Activated naive CD4-positive, alpha-beta T cell treated with anti-CD3 and anti-CD28 coated beads, Interleukin-2, amount 50 U/mL, for 24 hours (primary cell): ENCODE measurements at regions not wholly inside any gene's neighbourhood (a gene's known extent, or its start where the extent isn't known, plus 50 kb on each side); places are given as distances from the start of the nearest gene placed in this dataset.

Experiments used
- H3K27ac Mint-ChIP-seq: one replicate; pipeline ENCODE4 v1.8.0; 2021; ENCODE audit warnings: mild to moderate bottlenecking, mixed read lengths
- H3K27me3 Mint-ChIP-seq: one replicate; pipeline ENCODE4 v1.8.0; 2021; ENCODE audit warnings: mixed read lengths
- H3K36me3 Mint-ChIP-seq: one replicate; pipeline ENCODE4 v1.8.0; 2021; ENCODE audit warnings: mixed read lengths
- H3K4me1 Mint-ChIP-seq: one replicate; pipeline ENCODE4 v1.8.0; 2021; ENCODE audit warnings: mixed read lengths
- H3K4me3 Mint-ChIP-seq: one replicate; pipeline ENCODE4 v1.8.0; 2021; ENCODE audit warnings: mild to moderate bottlenecking, mixed read lengths
- H3K9me3 Mint-ChIP-seq: one replicate; pipeline ENCODE4 v1.8.0; 2021; ENCODE audit warnings: mixed read lengths

DNA sequence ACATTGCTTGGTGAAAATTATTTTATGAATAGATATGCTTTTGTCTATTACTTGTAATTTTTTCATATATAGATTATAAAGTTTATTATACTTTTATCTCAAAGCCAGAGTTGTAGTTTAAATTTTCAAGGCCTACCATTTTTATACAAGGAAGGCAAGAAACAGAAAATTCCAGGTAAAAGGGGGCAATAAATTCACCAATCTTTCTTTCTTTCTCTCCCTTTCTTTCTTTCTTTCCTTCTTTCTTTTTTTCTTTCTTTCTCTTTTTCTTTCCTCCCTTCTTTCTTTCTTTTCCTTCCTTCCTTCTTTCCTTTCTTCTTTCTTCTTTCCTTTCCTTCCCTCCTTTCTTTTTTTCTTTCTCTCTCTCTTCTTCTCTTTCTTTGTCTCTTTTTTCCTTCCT, 529.4 kb downstream of the PCDH17 start:
- H3K27ac Mint-ChIP-seq: no peak overlapping the region
- no peaks in the 10 kb centered on the region for H3K4me1 Mint-ChIP-seq
- no peaks in the 10 kb centered on the region for H3K27me3 Mint-ChIP-seq
- no peaks in the 10 kb centered on the region for H3K36me3 Mint-ChIP-seq
- H3K4me3 Mint-ChIP-seq: no peak overlapping the region
- peaks cover 5% of the 10 kb centered on the region for H3K9me3 Mint-ChIP-seq

DNA sequence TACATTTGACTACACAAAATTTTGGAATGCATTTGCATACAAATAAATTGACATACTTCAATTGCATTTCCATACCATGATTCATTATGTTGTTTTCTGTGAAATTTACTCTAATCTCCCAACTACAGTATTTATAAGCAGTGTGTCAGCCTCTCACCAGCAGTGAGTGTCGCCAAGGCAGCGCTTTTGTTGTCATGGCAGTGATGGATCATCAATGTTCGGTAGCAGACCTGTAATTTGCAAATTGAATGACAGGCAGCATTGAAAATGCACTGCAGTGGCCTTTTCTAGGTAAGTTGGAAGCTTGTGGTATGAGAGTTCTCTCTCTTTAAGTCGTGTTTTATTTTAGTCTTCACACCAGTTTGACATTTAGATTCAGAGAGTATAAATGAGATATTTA, 534.1 kb downstream of the PCDH17 start:
- no peaks in the 10 kb centered on the region for H3K27me3 Mint-ChIP-seq
- peaks cover 9% of the 10 kb centered on the region for H3K9me3 Mint-ChIP-seq
- no peak overlapping the region for H3K4me3 Mint-ChIP-seq
- H3K36me3 Mint-ChIP-seq: no peaks in the 10 kb centered on the region
- H3K4me1 Mint-ChIP-seq: no peaks in the 10 kb centered on the region
- no peak overlapping the region for H3K27ac Mint-ChIP-seq

DNA sequence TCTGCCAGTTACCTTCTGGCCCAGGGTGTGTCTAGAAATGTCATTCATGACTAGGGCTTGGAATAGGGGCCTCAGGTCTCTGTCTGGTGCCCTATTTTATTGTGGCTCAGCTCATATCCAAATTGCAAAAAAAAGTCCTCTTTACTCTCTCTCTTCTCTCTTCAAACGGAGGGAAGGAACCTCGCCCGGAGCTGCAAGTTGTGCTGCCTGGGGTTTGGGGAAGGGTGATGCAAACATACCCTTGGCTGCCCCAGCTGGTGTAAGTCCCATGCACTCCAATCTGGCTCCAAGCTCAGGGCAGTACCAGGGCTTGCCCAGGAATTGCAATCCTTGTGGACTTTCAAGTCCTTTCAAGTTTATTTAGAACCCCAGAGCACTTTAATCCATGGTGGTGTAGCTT, 549.6 kb downstream of the PCDH17 start:
- H3K4me1 Mint-ChIP-seq: no peaks in the 10 kb centered on the region
- peaks cover 37% of the 10 kb centered on the region for H3K9me3 Mint-ChIP-seq
- no peak overlapping the region for H3K4me3 Mint-ChIP-seq
- H3K27ac Mint-ChIP-seq: no peak overlapping the region
- no peaks in the 10 kb centered on the region for H3K36me3 Mint-ChIP-seq
- no peaks in the 10 kb centered on the region for H3K27me3 Mint-ChIP-seq

DNA sequence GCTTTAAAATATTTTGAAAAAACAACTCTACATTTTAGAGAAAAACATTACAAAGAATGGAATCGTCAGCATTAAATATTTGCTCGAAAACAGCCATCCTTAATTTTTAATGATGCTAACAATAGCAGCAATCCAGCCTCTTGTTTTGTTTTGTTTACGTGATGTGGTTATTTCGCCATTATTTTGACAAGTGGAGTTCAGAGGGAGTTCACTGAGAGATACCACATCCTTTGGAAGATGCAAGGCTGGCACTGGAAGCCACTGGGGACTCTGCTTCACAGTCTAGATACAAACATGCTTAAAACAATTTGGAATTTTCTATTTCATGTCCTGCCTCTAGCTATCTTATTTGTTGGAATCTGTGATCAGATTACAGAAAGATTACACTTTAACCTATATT, 556.3 kb downstream of the PCDH17 start:
- Mint-ChIP-seq H3K4me3 (no peak overlapping the region), H3K9me3 (peaks cover 19% of the 10 kb centered on the region), H3K36me3 (no peaks in the 10 kb centered on the region), H3K27me3 (no peaks in the 10 kb centered on the region), H3K27ac (no peak overlapping the region), H3K4me1 (no peaks in the 10 kb centered on the region)

DNA sequence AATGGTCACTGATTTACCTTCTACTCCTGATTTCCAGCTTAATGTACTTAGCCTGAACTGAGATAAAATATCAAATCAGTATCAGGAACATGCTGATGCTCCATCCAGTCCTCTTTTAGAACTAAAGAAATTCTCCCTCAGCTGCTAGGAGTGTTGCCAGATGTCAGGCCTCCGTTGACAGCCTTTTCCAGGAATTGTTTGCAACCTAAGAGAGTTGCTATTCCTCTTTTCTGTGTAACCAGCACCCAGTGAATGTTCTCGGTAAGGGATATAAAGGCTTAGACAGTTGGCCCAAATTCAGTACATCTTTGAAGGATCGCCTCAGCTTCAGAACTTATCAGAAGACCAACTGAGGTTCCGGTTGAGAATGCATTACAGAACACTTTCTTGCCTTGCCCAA, 559.0 kb downstream of the PCDH17 start:
- Mint-ChIP-seq H3K4me3 (no peak overlapping the region), H3K27ac (no peak overlapping the region), H3K4me1 (no peaks in the 10 kb centered on the region), H3K36me3 (no peaks in the 10 kb centered on the region), H3K9me3 (peaks cover 10% of the 10 kb centered on the region), H3K27me3 (no peaks in the 10 kb centered on the region)

DNA sequence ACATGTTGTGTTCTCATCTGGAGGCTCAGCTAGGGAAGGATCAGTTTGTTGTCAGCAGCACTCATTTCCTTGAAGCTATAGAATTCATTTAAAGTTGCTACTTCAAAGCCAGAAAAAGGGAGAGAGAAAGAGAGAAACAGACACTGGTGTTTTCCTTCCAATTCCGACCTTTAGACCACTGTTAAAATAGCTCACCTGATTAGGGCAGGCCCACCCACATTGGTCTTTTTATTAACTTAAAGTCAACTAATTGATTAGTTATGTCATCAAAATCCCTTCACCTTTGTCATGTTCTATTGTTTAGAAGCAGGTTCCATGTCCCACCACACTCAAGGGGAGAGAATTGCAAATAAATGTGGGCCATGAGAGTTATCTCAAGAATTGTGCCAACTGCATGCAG, 560.2 kb downstream of the PCDH17 start:
- Mint-ChIP-seq H3K4me1 (no peaks in the 10 kb centered on the region), H3K27me3 (no peaks in the 10 kb centered on the region), H3K9me3 (peaks cover 2% of the 10 kb centered on the region), H3K27ac (no peak overlapping the region), H3K4me3 (no peak overlapping the region), H3K36me3 (no peaks in the 10 kb centered on the region)

DNA sequence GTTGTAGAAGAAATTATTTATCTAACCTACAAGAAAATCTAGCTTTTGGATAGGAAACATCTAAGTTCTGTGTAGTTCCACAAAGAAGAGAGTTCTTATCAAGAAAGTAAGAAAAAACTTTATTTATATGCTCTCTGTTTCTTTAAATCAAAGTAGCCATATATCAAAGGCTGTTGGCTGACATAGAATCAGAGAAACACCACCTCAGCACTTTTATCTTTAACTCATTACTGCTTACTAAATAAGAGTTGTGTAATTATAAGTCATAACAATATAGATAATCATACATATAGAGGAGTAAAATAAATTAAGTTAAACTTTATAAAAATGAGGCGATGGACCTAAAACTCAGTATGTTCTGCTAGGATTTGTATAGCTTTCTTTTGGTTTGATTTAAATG, 570.6 kb downstream of the PCDH17 start:
- Mint-ChIP-seq H3K4me1 (no peaks in the 10 kb centered on the region), H3K4me3 (no peak overlapping the region), H3K36me3 (no peaks in the 10 kb centered on the region), H3K27ac (no peak overlapping the region), H3K9me3 (peaks cover 12% of the 10 kb centered on the region), H3K27me3 (no peaks in the 10 kb centered on the region)

DNA sequence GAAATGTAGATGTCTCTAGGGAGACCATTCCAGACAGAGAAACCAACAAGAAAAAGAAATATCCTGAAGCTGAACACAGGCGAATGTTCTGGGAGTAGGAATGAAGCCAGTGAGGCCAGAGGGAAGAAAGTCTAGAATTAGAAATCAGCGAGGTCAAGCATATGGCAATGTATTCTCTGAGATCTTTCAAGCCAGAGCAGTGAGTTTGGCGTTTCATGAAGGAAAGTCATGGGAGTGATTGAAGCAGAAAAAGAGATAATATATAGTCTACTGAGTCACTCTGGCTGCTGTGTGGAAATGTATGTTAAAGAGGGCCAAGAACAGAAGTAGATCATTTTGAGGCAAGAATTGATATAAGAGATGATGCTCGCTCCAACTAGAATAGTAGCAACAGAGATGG, 576.0 kb downstream of the PCDH17 start:
- Mint-ChIP-seq H3K4me1 (no peaks in the 10 kb centered on the region), H3K27me3 (no peaks in the 10 kb centered on the region), H3K9me3 (peaks cover 12% of the 10 kb centered on the region), H3K27ac (no peak overlapping the region), H3K4me3 (no peak overlapping the region), H3K36me3 (no peaks in the 10 kb centered on the region)

DNA sequence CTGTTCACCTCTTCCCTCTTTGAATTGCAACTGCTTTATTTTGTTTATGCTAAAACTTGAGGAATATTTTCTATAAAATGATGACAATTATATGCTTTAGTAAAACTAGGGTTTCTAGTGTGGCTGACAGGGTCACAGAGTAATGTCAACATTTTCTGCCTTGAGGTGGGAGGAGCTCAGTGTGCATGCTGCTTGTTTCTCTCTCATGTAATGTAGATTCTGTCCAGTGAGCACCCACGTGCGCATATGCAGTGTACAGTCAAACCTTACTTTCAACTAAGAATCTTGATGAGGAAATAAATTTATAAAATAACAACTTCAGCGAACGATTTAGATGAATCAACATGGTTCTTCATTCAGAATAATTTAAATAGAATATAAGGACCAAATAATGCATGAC, 603.9 kb downstream of the PCDH17 start:
- Mint-ChIP-seq H3K27ac (no peak overlapping the region), H3K9me3 (no peaks in the 10 kb centered on the region), H3K4me1 (no peaks in the 10 kb centered on the region), H3K36me3 (no peaks in the 10 kb centered on the region), H3K4me3 (no peak overlapping the region), H3K27me3 (no peaks in the 10 kb centered on the region)

DNA sequence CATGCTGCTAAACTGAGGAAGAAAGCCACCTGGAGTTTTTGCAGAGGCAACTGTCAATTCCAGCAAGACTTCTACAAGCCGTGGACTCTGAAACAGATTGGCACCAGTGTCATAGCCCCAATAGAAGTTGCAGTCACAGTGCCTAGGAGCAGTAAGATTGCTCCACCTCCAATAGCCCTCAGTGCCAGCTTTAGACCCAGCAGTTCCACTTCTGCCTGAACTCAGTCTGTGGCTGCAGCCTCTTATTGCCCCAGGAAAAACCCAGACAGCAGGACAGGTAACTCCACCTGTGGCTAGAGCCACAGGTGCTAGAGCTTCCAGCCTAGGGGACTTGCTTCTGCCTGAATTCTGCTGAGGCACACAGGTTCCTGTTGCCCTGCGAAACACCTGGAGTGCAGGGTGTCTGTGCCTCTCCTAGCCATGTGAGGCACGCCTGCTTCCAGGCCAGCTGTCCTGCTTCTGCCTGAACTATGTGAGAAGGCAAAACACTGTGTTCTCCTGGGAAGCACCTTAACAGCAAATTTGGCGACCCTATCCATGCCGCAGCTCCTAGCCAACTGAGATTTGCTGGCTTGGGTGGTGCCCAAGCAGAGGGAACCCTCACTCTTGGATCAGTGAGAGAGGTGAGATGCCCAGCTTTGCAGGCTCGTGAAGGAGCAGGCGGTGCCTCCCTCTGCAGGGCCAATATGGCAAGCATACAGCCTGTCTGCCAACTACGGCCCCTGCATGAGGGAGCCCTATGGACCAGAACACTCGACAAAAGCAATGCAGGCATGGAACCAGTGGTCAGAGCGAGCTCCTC, 607.6 kb downstream of the PCDH17 start:
- Mint-ChIP-seq H3K27ac (no peak overlapping the region), H3K4me3 (no peak overlapping the region), H3K27me3 (no peaks in the 10 kb centered on the region), H3K4me1 (no peaks in the 10 kb centered on the region), H3K36me3 (no peaks in the 10 kb centered on the region), H3K9me3 (no peaks in the 10 kb centered on the region)

DNA sequence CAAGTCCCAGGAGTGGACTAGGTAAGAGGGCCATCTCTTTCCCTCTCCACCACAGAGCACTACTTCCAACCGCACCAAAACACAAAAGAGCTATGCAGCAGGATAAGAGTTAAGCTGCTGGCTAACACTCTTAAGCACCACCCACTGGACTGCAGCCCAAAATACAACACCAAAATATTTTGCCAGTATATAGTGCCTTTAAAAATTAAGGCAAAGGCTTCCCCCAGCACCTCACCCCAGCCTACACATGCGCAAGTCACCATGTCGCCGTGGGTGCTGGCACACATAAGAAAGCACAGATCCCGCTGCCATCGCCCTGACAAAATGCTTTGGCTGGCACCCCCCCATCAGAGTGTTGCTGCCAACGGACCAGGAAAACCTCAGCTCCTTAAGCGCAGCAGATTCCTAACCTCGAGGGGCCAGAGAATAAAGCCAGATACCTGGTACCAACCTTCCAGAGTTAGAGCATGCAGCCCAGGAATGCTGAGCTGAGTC, 608.3 kb downstream of the PCDH17 start:
- Mint-ChIP-seq H3K9me3 (no peaks in the 10 kb centered on the region), H3K27ac (no peak overlapping the region), H3K27me3 (no peaks in the 10 kb centered on the region)

DNA sequence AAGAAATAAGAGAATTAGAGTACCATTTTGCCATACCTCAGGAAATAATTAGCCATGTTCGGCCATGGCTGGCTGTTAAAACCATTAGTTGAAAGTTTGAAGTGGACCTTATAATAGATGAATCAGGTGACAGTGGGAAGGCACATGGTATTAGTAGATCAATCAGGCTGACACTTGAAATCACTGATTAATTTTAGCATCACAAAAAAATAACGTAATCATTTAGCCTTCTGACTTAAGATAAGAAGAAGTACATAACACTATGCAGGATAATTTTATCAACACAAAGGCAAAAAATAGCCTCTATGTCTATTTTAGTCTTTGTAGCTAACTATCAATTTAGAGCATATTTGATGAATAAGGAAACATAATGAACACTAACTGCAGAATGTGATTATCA, 615.5 kb downstream of the PCDH17 start:
- Mint-ChIP-seq H3K4me1 (no peaks in the 10 kb centered on the region), H3K36me3 (no peaks in the 10 kb centered on the region), H3K4me3 (no peak overlapping the region), H3K9me3 (peaks cover 4% of the 10 kb centered on the region), H3K27ac (no peak overlapping the region), H3K27me3 (no peaks in the 10 kb centered on the region)

More for the DNA sequence above, 608.3 kb downstream of the PCDH17 start:
- no peaks in the 10 kb centered on the region for H3K4me1 Mint-ChIP-seq
- no peaks in the 10 kb centered on the region for H3K36me3 Mint-ChIP-seq
- H3K4me3 Mint-ChIP-seq: no peak overlapping the region

DNA sequence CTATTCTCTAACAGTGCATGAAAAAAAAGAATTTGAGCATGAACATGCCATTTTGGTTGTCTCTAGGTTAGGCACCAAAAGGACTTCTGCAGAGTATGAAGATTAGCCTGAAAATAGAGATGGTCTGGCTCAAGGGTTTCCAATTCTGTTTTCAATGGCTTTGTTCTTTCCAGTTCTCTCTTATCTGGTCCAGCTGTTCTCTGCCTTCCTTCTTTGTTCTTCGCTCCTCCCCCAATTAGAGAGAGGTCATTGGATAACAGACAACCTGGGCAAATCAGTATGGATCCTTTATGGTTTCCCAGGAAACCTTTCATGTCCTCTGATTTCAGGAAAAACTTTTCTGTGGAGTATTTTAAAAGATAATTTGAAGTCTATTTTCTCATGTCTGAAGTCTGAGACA, 623.4 kb downstream of the PCDH17 start:
- peaks cover 11% of the 10 kb centered on the region for H3K9me3 Mint-ChIP-seq
- no peaks in the 10 kb centered on the region for H3K4me1 Mint-ChIP-seq
- no peak overlapping the region for H3K27ac Mint-ChIP-seq
- no peak overlapping the region for H3K4me3 Mint-ChIP-seq
- H3K36me3 Mint-ChIP-seq: no peaks in the 10 kb centered on the region
- H3K27me3 Mint-ChIP-seq: no peaks in the 10 kb centered on the region

DNA sequence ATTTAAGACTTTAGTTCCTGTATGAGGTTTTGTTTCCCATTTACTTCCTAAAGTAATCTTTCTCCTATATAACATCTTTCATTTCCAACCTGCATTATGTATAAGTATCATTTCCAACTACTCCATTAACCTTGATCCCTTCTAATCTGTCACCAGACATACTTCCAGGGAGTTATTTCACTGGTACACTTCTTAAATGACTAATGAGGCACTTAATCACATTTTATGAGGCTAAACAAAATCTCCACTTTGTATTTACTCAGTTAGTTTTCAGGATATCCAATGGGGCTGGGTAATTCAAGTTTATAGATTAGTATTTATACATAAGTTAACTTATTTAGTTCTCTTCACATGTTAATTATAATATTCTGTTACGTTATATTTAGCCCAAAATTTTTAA, 634.7 kb downstream of the PCDH17 start:
- no peak overlapping the region for H3K27ac Mint-ChIP-seq
- H3K9me3 Mint-ChIP-seq: peaks cover 6% of the 10 kb centered on the region
- no peaks in the 10 kb centered on the region for H3K27me3 Mint-ChIP-seq
- H3K36me3 Mint-ChIP-seq: no peaks in the 10 kb centered on the region
- no peaks in the 10 kb centered on the region for H3K4me1 Mint-ChIP-seq
- H3K4me3 Mint-ChIP-seq: no peak overlapping the region

DNA sequence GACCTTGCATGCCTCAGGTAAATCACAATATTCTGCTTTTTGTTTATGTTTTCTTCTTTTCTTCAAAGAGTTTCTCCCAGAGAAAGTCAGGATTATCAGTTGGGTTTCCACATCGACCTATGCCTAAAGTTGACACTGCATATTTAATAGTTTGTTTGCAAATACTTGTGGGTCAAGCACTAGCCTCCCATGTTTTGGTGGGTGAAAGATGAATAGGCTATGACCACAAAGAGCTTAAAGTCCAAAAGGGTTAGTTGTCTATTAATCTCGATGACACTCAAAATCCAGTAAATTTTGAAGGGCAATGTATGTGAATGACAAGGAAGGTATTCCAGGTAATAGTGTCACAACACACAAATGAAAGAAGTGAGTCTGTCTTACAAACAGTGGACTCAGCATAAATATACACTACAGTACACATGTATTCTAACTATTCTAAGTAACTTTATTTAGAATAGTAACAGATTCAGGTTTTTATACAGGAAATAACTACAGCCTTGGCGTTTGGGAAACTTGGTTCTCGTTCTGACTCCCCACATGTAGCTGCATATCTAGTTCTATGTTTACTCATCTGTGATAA, 667.1 kb downstream of the PCDH17 start:
- H3K9me3 Mint-ChIP-seq: peaks cover 4% of the 10 kb centered on the region
- H3K27ac Mint-ChIP-seq: no peak overlapping the region
- H3K36me3 Mint-ChIP-seq: no peaks in the 10 kb centered on the region
- H3K27me3 Mint-ChIP-seq: no peaks in the 10 kb centered on the region
- H3K4me1 Mint-ChIP-seq: no peaks in the 10 kb centered on the region
- no peak overlapping the region for H3K4me3 Mint-ChIP-seq

DNA sequence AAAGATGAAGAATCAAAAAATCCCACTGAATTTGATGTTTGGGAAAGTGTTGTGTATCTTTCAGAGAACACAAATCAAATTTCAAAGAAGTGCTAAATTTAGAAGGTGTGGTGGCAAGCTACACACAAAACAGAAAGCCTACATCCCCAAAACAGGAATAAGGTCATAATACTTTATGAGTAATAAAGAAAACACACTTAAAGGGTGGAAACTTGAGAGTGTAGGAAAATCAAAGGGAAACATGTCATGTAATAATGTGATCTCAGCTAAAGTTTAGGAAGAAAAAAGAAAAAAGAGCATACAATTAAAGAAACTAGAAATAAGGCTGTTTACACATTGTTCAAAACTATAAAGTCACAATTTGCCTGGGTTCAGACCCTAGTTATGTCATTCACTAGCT, 668.7 kb downstream of the PCDH17 start:
- no peaks in the 10 kb centered on the region for H3K4me1 Mint-ChIP-seq
- no peaks in the 10 kb centered on the region for H3K36me3 Mint-ChIP-seq
- peaks cover 4% of the 10 kb centered on the region for H3K9me3 Mint-ChIP-seq
- H3K4me3 Mint-ChIP-seq: no peak overlapping the region
- no peak overlapping the region for H3K27ac Mint-ChIP-seq
- H3K27me3 Mint-ChIP-seq: no peaks in the 10 kb centered on the region
